Kidney capillary endothelial cell (primary cell): ENCODE measurements at regions not wholly inside any gene's neighbourhood (a gene's known extent, or its start where the extent isn't known, plus 50 kb on each side); places are given as distances from the start of the nearest gene placed in this dataset.

Experiments
- DNase-seq: peaks from one replicate; pipeline ENCODE4 v3.0.0-alpha.2; 2018; ENCODE audit warnings: low spot score

DNA sequence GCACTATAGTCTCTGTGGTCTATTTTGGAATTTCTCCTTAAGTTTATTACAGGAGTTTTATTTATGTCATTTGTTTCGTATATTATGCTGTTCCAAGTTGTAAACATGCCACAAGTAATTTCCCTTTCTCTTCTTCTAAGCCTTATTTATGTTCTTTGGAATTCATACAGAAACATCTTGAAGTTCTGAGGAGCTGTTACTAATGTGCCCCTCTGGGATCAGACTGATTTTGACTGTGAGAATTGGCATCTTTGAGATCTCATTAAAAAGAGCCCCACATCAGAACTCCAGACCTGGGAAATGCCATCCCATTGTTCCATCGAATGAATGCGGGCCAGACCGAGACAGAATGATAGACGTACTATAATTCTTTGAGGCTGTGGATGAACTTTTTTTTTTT, 138.8 kb upstream of the CD180 start:
- DNase-seq: no peak

DNA sequence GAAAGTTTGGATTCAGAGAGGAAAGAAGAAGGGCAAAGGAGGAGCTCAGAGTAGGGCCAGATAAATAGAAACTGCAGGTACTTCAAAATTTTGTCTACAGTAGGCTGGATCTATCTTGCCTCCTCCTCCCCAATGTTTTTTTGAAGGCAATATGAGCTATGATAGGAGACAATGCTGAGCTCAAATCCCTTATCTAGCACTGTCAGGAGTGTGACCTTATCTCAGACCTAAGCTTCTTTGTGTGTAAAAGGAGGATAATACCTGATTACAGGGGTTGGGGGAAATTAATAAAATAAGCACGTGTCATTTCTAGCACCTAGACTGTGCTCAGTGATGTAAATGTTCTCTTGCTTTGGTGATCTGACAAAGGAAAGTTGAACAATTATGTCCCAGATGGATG, 137.8 kb upstream of the CD180 start:
- DNase-seq: no peak

DNA sequence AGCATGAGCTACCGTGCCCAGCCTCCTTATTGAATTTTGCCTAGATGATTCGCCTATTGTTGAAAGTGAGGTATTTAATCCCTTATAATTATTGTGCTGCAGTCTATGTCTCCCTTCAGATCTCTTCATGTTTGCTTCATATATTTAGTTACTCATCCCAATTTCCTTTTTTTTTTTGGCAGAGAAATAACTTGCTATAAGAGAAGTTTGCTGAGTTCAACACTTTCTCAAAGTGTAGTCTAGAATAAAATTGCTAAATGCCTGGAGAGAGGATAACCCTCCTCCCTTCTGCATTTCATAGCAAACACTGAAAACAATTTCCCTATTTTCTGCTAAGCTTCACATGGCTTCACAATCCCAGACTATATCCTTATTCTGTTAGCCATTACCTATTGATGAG, 136.6 kb upstream of the CD180 start:
- no peak for DNase-seq

DNA sequence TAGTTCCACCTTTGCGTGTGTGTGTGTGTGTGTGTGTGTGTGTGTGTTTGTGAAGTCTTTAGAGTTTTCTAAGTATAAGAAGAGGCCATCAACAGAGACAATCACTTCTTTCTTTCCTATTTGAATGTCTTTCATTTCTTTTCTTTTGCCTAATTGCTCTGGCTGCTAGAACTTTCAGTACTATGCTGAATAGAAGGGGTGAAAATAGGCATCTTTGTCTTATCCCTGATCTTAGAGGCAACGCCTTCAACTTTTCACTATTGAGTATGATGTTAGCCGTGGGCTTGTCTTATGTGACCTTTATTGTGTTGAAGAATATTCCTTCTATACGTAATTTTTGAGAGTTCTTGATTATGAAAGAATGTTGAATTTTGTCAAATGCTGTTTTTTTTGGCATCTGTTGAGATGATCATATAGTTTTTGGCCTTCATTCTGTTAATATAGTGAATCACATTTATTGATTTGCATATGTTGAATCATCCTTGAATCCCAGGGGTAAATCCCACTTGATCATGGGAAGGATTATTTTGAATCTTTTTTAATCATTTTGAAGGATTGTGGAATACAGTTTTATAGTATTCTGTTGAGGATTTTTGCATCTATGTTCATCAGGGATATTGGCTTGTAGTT, 134.8 kb upstream of the CD180 start:
- DNase-seq: no peak

DNA sequence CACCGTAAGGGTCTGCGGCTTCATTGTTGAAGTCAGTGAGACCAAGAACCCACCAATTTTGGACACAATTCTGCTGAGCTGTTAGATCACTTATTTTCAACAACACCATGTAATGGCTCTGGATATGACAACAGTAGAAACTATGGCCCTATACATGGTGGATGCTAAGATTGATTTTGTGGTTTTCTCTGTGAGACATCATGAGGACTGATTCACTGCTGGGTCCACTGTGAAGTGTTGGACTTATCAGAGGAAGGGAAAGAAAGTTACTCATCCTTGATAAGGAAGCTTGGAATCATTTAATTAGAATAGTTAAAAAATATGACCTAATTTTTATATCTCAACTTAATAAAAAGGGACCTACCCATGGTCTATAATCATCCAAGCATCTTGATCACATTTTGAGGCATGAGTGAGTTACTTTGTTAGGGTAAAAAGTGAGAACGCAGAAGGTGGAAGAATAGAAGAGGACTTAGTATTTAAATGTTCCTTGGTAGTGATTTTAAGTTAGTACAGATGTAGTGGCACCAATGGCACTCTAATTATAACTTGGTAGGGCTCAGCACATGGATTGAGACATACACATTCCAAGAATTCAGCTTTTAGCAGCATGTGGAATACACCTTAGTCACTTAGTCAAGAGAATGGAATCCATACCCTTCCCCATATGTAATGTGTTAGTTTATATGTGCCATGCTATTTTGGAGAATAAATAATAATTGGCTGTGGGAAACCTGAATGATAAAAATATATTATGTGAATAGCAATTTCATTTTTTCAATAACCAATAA, 123.5 kb upstream of the CD180 start:
- DNase-seq: no peak

DNA sequence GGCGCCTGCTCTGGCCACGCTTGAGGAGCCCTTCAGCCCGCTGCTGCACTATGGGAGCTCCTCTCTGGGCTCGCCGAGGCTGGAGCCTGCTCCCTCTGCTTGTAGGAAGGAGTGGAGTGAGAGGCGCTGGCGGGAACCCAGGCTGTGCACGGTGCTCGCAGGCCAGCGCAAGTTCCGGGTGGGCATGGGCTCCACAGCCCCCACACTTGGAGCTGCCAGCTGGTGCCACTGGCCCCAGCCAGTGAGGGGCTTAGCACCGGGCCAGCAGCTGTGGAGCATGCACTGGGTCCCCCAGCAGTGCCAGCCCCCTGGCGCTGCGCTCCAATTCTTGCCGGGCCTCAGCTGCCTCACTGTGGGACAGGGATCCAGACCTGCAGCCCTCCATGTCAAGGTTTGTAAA, 122.1 kb upstream of the CD180 start:
- no peak for DNase-seq

DNA sequence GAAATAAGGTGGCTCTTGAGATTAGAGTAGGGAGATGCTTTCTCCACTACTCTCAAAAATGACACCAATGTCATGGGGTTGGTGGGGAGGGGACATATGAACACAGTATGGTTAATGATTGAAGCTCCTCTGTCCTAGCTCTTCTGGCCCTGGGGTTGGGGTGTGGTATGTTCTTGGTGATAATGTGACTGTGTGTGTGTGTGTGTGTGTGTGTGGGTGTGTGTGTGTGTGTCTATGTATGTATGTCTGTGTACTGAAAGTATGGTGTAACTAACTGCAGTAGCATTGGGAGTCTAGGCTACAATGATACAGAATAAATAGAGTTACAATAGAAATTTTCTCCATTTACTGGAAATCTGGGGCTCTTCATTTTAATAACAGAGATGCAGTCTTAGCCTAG, 121.0 kb upstream of the CD180 start:
- no peak for DNase-seq

DNA sequence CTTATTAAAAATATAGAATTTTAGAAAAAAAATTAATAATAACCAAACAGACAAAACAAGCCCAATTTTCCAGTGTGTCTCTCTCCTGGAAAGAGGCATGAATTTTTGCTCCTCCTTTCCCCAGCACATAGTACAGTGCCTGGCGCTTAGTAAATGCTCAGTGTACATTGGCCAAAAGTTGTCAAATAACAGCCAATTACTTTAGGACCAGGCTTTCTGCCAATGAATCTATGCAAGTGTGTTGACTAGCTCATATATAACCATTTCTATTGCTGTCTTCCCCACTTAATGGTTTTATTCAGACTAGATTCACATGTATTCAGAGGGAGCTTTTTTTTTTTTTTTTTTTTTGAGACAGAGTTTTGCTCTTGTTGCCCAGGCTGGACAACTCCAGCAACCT, 120.1 kb upstream of the CD180 start:
- DNase-seq: no peak

DNA sequence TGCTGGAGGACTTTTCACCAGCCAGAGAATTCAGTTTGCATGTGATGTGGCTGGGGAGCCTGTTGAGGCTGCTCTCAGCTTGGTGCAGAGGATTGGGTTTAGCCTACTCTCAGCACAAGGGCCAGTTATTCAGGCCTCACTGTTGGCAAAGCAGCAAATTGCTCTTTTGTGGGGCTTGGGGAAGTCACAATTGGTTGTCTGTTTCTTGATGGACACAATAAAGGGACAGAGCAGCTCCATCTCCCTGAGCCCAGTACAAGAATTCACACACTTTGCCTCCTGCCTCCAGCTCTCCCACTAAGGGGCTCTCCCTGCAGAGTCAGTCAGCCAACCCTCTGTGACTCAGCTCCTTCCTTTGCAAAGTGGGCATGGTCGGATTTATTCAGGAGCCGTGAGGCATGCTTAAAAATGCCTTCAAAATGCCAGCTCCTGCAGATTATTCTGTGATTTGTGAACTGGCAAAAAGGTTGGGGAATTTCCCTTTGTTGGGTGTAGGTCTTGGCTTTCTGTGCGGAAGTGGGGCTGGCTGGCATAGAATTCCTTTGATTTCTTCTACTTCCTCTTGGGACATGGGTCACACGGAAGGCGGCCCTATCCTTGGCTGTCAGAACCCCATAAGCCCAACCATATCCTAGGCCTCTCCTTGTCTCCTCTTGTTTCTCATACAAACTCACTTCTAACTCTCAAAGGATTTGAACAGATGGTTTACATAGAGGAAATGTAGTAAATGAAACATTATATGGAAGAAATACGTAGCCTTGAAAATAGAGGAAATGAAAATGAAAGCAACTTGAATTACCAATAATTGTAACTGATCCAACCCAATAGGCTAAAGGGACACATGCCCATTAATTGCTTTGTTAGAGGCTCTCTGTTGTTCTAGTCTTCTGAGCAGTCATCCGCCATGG, 118.7 kb upstream of the CD180 start:
- DNase-seq: peak; percentile 59

DNA sequence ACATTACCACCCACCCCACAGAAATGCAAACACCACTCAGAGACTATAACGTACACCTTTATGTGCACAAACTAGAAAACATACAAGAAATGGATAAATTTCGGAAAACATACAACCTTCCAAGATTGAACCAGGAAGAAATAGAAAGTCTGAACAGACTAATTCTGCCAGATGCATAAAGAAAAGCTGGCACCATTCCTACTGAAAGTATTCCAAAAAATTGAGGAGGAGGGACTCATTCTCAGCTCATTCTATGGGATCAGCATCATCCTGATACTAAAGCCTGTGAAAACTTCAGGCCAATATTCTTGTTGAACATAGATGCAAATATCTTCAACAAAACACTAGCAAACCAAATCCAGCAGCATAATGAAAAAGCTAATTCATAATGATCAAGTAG, 115.1 kb upstream of the CD180 start:
- DNase-seq: no peak

DNA sequence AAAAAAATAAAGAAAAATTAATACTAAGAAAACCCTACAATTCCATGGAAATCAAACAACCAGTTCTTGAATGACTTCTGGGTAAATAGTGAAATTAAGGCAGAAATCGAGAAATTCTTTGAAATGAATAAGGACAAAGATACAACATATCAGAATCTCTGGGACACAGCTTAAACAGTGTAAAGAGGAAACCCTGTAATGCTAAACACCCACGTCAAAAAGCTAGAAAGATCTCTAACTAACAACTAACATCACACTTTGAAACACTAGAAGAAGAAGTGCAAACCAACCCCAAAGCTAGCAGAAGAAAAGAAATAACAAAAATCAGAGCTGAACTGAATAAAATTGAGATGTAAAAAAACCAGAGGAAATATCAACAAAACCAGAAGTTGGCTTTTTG, 114.6 kb upstream of the CD180 start:
- DNase-seq: no peak

DNA sequence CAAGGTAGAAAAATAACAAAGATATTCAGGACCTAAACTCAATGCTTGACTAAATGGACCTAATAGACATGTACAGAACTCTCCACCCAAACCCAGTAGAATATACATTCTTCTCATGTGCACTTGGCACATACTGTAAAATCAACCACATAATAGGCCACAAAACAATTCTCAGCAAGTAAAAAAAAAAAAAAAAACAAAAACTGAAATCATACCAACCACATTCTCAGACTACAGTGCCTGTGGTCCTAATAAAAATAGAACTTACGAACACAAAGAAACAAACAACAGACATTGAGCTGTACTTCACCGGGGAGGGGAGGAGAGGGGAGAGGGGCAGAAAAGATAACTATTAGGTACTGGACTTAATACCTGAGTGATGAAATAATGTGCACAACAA, 114.1 kb upstream of the CD180 start:
- DNase-seq: no peak

DNA sequence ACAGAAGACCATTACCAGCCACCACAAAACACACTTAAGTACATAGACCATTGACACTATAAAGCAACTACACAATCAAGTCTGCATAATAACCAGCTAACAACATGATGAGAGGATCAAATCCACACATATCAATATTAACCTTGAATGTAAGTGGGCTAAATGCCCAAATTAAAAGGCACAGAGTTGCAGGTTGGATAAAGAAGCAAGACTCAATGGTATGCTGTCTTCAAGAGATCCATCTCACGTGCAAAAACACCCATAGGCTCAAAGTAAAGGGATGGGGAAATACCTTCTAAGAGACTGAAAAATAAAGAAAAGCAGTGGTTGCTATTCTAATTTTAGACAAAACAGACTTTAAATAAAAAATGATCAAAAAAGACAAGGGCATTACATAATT, 113.6 kb upstream of the CD180 start:
- no peak for DNase-seq

DNA sequence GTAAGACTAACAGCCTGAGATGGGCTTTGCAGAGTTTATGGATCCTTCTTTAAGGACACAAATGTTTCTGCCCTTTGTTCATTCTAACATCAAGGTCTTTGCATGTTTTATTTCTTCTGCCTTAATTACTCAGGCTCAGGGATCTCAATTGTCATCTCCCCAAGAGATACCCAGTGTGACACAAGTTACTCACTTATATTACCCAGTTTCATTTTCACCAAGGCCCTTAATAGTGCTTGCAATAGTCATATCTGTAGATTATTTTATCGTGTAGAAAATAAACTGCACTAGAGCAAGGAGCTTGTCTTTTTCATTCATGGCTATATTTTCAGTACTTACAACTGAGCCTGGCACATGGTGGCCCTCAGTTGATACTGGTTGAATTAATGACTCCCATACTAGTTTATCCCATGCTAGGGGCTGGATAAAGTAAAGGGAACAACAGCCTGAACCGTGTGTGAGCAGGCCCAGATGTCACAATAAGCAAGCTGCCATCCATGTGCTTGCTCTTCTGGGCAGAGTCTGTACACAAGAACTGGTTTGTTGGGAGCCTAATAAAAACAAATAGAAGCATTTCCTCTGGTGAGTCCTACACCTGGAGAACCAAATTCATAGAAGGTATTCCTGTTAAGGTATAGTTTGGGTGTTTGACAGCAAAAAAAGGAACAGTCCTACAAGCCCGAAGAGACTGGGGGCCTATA, 112.5 kb upstream of the CD180 start:
- no peak for DNase-seq

DNA sequence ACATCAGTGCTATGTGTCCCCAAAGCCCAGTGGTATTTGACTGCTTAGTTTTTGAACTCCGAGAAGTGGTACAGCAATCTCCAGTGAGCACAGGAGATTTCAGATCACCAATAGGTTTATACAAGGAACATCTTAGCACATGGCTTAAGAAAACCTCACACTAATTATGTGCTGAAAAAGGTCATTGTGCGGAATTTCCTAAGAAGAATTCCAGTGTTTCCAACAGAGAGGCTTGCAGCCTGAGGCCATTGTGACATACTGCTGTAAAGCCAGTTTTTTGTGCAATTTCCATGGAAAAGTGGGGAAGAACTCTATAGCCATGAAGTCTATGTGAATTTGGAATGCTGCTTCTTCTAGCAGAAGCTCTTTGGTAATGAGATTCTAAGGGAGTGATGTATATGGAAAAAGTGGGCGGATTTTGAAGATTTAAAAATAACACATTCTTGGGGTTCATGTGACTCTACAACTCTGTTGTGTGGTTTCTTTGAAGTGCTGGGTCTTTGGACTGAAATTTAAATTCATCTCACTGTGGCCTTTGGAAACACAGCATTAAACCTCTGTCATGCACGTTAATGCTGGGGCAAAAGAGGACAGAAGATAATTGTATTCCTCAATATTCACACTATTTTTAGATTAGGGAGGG, 110.5 kb upstream of the CD180 start:
- DNase-seq: no peak

DNA sequence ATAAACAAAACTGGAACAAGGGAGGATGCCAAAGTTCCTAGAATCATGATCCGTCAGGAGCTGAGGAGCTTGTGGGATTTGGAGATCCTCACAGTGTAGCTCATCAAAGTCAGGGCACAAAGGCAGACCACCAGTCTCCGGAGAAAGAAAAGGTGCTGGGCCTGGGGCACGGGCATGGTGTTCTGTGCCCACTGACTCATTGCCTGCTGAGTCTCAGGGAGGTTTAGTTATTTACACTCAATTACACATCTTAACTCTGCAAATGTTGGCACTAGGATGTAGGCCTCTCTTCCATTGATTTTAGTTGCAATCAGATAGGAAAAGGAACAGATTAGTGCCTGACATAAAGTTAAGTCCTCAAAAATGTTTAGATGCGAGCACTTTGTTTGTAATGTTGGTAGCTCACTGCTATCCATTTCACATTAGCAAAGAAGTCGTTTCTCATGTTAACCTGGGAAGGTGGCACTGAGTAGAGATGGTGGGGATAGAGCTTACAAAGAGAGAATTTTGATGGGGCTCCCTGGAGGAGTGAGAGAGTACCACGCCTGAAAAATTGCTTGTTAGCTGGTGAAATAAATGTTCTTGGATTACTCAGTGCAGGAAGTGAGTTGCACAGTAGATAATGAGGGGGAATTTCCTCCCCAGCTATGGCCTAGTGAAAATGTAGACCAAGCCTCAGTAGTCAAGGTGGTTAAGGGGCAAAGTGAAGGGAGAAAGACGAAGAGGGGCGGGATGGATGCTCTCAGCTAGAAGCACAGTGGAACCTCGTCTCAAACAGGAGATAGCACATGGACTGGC, 109.5 kb upstream of the CD180 start:
- DNase-seq: peak; percentile 57

DNA sequence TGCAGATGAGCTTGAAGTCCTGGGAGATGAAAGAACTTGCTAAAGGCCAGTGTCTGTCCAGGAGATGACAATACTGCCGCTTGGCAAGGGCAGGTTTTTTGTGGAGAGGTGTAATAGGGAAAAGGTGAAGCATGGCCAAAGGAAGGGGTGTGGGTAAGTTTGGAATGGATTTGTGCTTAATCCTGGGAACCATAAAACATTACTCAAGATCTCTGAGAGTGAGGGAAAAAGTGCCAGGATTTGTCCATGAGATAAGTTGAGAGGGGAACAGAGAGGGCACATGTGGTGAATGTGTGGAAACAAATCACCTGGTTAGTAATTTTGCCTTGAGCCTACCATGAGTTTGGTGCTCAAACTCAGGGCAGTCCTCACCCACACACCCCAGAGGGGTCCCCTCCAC, 108.8 kb upstream of the CD180 start:
- DNase-seq: no peak

DNA sequence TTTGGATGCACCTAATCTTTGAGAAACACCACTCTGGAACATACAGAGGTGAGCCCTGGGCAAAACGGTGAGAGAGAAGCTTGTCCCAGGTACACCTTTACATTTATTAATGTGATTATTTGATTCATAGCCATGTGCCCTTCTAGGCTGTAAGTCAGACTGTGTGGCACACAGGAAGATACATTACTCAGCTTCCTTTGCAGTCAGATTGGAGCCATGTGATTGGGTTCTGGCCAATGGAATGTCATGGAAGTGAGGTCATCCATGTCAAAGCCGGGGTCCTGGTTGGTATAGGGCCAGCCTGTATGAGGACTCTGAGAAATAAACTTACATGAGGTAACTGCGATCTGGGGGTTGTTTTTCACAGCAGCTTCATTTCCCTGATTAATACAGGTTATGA, 106.8 kb upstream of the CD180 start:
- DNase-seq: peak; percentile 88

DNA sequence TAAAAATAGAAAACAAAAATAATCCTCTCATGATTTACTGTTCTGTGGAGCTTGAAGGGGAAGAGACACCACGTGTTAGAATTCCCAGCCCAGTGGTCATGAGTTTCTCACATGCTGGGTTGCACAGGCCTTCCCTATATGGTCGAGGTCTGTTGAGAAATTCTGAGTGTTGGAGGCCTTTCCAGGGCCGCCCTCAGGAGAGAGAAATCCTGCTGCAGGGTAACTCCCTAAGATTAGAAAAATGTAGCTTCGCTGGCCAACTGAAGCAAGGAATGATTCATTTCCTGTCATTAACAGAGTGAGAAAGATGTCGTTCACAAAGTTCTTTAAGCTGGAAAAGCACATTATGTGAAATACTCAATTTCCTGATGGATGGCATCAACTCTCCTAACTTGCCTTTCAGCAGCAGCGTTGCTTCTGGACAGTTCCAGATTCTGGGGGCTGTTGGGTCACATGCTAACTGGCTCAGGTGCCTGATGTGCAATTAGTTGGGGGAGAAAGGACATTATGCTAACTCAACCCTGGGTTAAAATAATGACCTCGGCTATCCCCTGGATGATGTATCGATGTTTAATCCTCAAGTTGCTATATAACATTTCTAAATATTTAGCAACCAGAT, 104.8 kb upstream of the CD180 start:
- peak; percentile 70 for DNase-seq

DNA sequence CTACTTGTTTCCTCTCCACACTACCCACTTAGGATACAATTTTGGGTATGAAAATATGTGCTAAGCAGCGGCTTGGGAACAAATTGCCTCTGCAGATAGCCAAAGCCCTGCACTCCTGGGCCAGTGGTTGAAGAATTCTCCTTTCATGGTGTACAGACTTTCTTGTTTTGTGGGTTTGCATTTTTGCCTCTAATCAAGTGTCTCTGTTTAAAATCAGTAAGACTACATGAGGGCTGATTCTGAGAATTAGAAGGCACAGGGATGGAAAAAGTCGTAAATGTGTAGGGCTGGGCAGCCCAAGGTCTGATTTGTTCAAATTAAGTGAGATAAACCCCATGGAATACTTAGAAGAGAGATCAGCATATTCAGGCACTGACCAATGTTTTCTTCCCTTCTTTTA, 103.7 kb upstream of the CD180 start:
- no peak for DNase-seq
